ENCODE measurements at regions not wholly inside any gene's neighbourhood (a gene's known extent, or its start where the extent isn't known, plus 50 kb on each side); places are given as distances from the start of the nearest gene placed in this dataset.

- H3K27ac ChIP-seq (ENCODE audit: low read depth, low read length): no peak overlapping the region
- CTCF ChIA-PET (ENCODE audit: partially characterized antibody): interaction anchor here (1.3 kb wide), 1 partner anchor 164 kb away, joined by 3 read pairs; no protein-coding TSS in a partner anchor
- no peak overlapping the region for H2AK5ac ChIP-seq (ENCODE audit: low read depth, low read length)
- no peak overlapping the region for H3K4me2 ChIP-seq (ENCODE audit: insufficient read depth in 1 of 2, low read depth in 2 of 2, low read length in 2 of 2)
- H3K56ac ChIP-seq (replicated peaks; ENCODE audit: insufficient read length, low read depth, low read length): no peak overlapping the region
- H3K4me3 ChIP-seq (ENCODE audit: extremely low read depth in 1 of 4, insufficient read depth in 2 of 4, low read depth in 3 of 4, low read length in 4 of 4): no peak overlapping the region
- H3K23me2 ChIP-seq (ENCODE audit: low read depth, low read length): no peaks in the 10 kb centered on the region
- no peak for DNase-seq (ENCODE audit: low read depth in 1 of 2, low spot score in 2 of 2)
- H3K9ac ChIP-seq (replicated peaks in 1 of 4; ENCODE audit: extremely low read depth in 1 of 4, low read depth in 3 of 4, low read length in 3 of 4): no peak overlapping the region
- no peaks in the 10 kb centered on the region for H4K20me1 ChIP-seq (replicated peaks in 1 of 2; ENCODE audit: control insufficient read depth in 1 of 2, insufficient read depth in 2 of 2, low read length in 2 of 2)
- peaks cover 0 to 11% (median 2%) of the 10 kb centered on the region in 4 experiments; a peak in 2 of 7 replicates for H3K4me1 ChIP-seq (replicated peaks in 1 of 4; ENCODE audit: control insufficient read depth in 3 of 4, insufficient read depth in 4 of 4, low read length in 3 of 4)
- H3K9me3 ChIP-seq (ENCODE audit: insufficient read depth in 2 of 2, low read depth in 1 of 2, low read length in 1 of 2): no peaks in the 10 kb centered on the region
- WGBS, 2 experiments (ENCODE audit: extremely low coverage in 1 of 2, insufficient coverage in 1 of 2, insufficient read length in 1 of 2, insufficient replicate concordance in 2 of 2, low coverage in 1 of 2, low lambda C conversion rate in 2 of 2, missing lambda C conversion rate in 1 of 2): 84% methylated on average over 4 of the region's 4 CpGs; no CpG with 5 or more reads in 1 of the 2 experiments
- H3K36me3 ChIP-seq (ENCODE audit: control insufficient read depth in 2 of 4, insufficient read depth in 4 of 4, low read length in 3 of 4): no peaks in the 10 kb centered on the region
- no peak overlapping the region for H3K18ac ChIP-seq (ENCODE audit: extremely low read depth, low read length)
- H2BK15ac ChIP-seq (ENCODE audit: low read length): no peak overlapping the region
- no peak overlapping the region for H4K5ac ChIP-seq (ENCODE audit: insufficient read length, low read depth, low read length)
- H2BK12ac ChIP-seq (ENCODE audit: low read depth, low read length): no peak overlapping the region
- no peaks in the 10 kb centered on the region for H3K79me1 ChIP-seq (ENCODE audit: low read depth, low read length)
- no peak overlapping the region for H2BK20ac ChIP-seq (ENCODE audit: low read length)
- POLR2A ChIA-PET (ENCODE audit: partially characterized antibody): no interaction called here
- no peak overlapping the region for H3K4ac ChIP-seq (replicated peaks; ENCODE audit: insufficient read length, low read depth, low read length)
- no peak overlapping the region for H4K8ac ChIP-seq (ENCODE audit: extremely low read depth, insufficient read depth, low read length)
- no peak overlapping the region for H2AFZ ChIP-seq (ENCODE audit: low read length)
- H4K91ac ChIP-seq (replicated peaks; ENCODE audit: insufficient read length, low read length): no peak overlapping the region
- no peak for FAIRE-seq
- no peak overlapping the region for H2BK120ac ChIP-seq (replicated peaks; ENCODE audit: low read depth, low read length)
- H3K14ac ChIP-seq (ENCODE audit: insufficient read length): no peak overlapping the region
- H3K27me3 ChIP-seq (replicated peaks in 1 of 4; ENCODE audit: control insufficient read depth in 3 of 4, extremely low read depth in 1 of 4, insufficient read depth in 3 of 4, low read length in 3 of 4): no peaks in the 10 kb centered on the region
- H2BK5ac ChIP-seq (ENCODE audit: low read depth, low read length): no peak overlapping the region
- H3K23ac ChIP-seq (ENCODE audit: insufficient read length): no peak overlapping the region
- no peaks in the 10 kb centered on the region for H3K79me2 ChIP-seq (ENCODE audit: control insufficient read depth in 1 of 2, insufficient read depth in 2 of 2, low read length in 2 of 2)
- TF ChIP-seq CTCF (IDR thresholded peaks at IDR 0.05; ENCODE audit: control extremely low read depth in 1 of 3, insufficient read depth in 1 of 3, low read depth in 1 of 3, low read length in 3 of 3): no peak
- no peak for TF ChIP-seq CTBP2 (IDR thresholded peaks at IDR 0.05; ENCODE audit: borderline replicate concordance, insufficient read depth, insufficient read length, low read length)
- TF ChIP-seq JUN (IDR thresholded peaks at IDR 0.05; ENCODE audit: low read depth, low read length): no peak
- TF ChIP-seq EZH2 (IDR thresholded peaks at IDR 0.05; ENCODE audit: low read depth, low read length, severe bottlenecking): no peak
- TF ChIP-seq, protein P1, sequence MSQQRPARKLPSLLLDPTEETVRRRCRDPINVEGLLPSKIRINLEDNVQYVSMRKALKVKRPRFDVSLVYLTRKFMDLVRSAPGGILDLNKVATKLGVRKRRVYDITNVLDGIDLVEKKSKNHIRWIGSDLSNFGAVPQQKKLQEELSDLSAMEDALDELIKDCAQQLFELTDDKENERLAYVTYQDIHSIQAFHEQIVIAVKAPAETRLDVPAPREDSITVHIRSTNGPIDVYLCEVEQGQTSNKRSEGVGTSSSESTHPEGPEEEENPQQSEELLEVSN (IDR thresholded peaks at IDR 0.05): no peak
- TF ChIP-seq, protein P2, sequence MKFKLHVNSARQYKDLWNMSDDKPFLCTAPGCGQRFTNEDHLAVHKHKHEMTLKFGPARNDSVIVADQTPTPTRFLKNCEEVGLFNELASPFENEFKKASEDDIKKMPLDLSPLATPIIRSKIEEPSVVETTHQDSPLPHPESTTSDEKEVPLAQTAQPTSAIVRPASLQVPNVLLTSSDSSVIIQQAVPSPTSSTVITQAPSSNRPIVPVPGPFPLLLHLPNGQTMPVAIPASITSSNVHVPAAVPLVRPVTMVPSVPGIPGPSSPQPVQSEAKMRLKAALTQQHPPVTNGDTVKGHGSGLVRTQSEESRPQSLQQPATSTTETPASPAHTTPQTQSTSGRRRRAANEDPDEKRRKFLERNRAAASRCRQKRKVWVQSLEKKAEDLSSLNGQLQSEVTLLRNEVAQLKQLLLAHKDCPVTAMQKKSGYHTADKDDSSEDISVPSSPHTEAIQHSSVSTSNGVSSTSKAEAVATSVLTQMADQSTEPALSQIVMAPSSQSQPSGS (IDR thresholded peaks at IDR 0.05; ENCODE audit: low read length): no peak
- TF ChIP-seq SRF (IDR thresholded peaks at IDR 0.05; ENCODE audit: low read depth, low read length): no peak
- TF ChIP-seq RXRA (IDR thresholded peaks at IDR 0.05; ENCODE audit: insufficient read depth, low read depth, low read length): no peak
- TF ChIP-seq EGR1 (IDR thresholded peaks at IDR 0.05; ENCODE audit: borderline replicate concordance, low read depth, low read length): no peak
Observed at GRCh38 chr5:82862261-82862660, 214.9 kb downstream of the TMEM167A start.

Data from H1 (cell line).